ENCODE measurements at regions not wholly inside any gene's neighbourhood (a gene's known extent, or its start where the extent isn't known, plus 50 kb on each side); places are given as distances from the start of the nearest gene placed in this dataset.

DNA sequence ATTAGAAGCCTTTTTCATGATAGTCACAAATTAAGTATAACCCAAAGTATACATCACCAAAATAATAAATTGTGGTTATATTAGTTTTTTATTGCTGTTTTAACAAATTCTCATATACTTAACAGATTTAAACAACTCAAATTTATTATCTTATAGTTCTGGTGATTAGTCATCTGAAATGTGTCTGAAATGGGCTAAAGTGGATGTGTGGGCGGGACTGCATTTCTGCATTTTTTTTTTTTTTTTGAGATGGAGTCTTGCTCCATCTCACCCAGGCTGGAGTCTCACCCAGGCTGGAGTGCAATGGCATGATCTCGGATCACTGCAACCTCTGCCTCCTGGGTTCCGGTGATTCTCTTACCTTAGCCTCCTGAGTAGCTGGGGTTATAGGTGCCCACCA, 891.5 kb upstream of the CELF2 start:
- H3K18ac ChIP-seq (ENCODE audit: low read depth, low read length): no peak overlapping the region
- in situ Hi-C loops (cut with MboI; ENCODE audit: low sequenced_read_pairs) (no loop called here), dilution Hi-C loops (cut with HindIII; ENCODE audit: low sequenced_read_pairs, unreplicated experiment) (no loop called here), intact Hi-C loops (cut with micrococcal nuclease) (no loop called here)
- H2AK9ac ChIP-seq (replicated peaks; ENCODE audit: low read depth, low read length, poor library complexity): no peak overlapping the region
- H3K9me1 ChIP-seq (ENCODE audit: insufficient read depth, low read length): no peaks in the 10 kb centered on the region
- no peak overlapping the region for H3K56ac ChIP-seq (ENCODE audit: extremely low read depth, insufficient read depth, low read length)
- no peaks in the 10 kb centered on the region for H3K9me3 ChIP-seq (ENCODE audit: control insufficient read depth, insufficient read depth, low read length)
- no peak overlapping the region for H3K4me3 ChIP-seq (ENCODE audit: insufficient read depth, low read depth, low read length)
- ATAC-seq (ENCODE audit: low read depth) (no peak), DNase-seq (no peak)
- no TSS peak for BruUV-seq (replicated peaks)
- CTCF ChIA-PET: no interaction called here
- no peak overlapping the region for H2BK120ac ChIP-seq (ENCODE audit: low read depth, low read length)
- H4K91ac ChIP-seq (ENCODE audit: insufficient read depth, low read depth, low read length): no peak overlapping the region
- H3K27ac ChIP-seq (ENCODE audit: insufficient read depth, low read length): no peak overlapping the region
- H4K20me1 ChIP-seq (ENCODE audit: insufficient read depth, low read length): no peaks in the 10 kb centered on the region
- no peak overlapping the region for H2AFZ ChIP-seq (replicated peaks; ENCODE audit: low read length, poor library complexity)
- TF ChIP-seq MAZ (IDR thresholded peaks at IDR 0.05; ENCODE audit: borderline replicate concordance, low read depth, low read length): no peak
- TF ChIP-seq CHD1 (IDR thresholded peaks at IDR 0.05; ENCODE audit: low read depth, low read length): no peak
- TF ChIP-seq RFX5 (IDR thresholded peaks at IDR 0.05; ENCODE audit: low read depth, low read length): no peak
- H2BK5ac ChIP-seq (ENCODE audit: low read depth, low read length, poor library complexity, severe bottlenecking): no peak overlapping the region
- no peak overlapping the region for H3K9ac ChIP-seq (ENCODE audit: low read depth, low read length)
- no peak overlapping the region for H2AK5ac ChIP-seq (ENCODE audit: low read depth, low read length)
- H4K5ac ChIP-seq (ENCODE audit: low read depth, low read length): no peak overlapping the region
- no peak overlapping the region for H2BK20ac ChIP-seq (ENCODE audit: low read depth, low read length)
- no peak overlapping the region for H3K4ac ChIP-seq (ENCODE audit: low read depth, low read length)
- POLR2A ChIA-PET (ENCODE audit: unreplicated experiment): no interaction called here
- no peak overlapping the region for H3K4me2 ChIP-seq (ENCODE audit: low read depth, low read length)
- no peak overlapping the region for H3K23ac ChIP-seq (ENCODE audit: low read depth, low read length)
- H4K8ac ChIP-seq (ENCODE audit: low read depth in 2 of 2, low read length in 2 of 2): no peak overlapping the region
- H2BK15ac ChIP-seq (ENCODE audit: low read depth, low read length): no peak overlapping the region
- H3K4me1 ChIP-seq (ENCODE audit: control insufficient read depth, insufficient read depth, low read length): peaks cover 2% of the 10 kb centered on the region; the same call in 1 of the 2 replicates
- H3K27me3 ChIP-seq (ENCODE audit: control insufficient read depth, insufficient read depth, low read length): no peaks in the 10 kb centered on the region
- no CpG with 5 or more reads among the region's 3 CpGs for WGBS, 2 experiments (ENCODE audit: extremely low coverage in 2 of 2, insufficient read length in 1 of 2)
- H3K36me3 ChIP-seq (ENCODE audit: control insufficient read depth, insufficient read depth, low read length): no peaks in the 10 kb centered on the region
- no peak overlapping the region for H3K14ac ChIP-seq (replicated peaks; ENCODE audit: low read depth, low read length)
- no peaks in the 10 kb centered on the region for H3K79me1 ChIP-seq (ENCODE audit: low read depth in 1 of 2, low read length in 2 of 2)

Measured in IMR-90 (cell line).